ENCODE measurements at regions not wholly inside any gene's neighbourhood (a gene's known extent, or its start where the extent isn't known, plus 50 kb on each side); places are given as distances from the start of the nearest gene placed in this dataset.

DNA sequence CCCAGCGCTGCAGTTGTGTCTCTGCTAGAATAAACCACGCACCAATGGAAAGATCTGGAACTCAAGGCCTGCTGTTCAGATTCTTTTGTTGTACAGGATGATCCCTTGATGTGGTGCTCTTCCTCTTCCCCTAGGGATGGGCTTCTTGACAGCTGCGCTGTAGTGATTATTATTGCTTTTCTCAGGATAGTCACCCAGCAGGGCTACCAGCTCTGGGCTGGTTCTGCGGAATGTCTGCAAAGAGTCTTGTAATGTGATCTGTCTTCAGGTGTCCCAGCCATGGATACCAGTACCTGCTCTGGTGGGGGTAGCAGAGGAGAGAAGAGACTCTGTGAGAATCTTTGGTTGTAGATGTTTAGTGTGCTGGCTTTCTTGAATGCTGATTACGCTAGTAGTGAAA is 974.2 kb downstream of the NSUN3 start:
- no peak for DNase-seq

DNA sequence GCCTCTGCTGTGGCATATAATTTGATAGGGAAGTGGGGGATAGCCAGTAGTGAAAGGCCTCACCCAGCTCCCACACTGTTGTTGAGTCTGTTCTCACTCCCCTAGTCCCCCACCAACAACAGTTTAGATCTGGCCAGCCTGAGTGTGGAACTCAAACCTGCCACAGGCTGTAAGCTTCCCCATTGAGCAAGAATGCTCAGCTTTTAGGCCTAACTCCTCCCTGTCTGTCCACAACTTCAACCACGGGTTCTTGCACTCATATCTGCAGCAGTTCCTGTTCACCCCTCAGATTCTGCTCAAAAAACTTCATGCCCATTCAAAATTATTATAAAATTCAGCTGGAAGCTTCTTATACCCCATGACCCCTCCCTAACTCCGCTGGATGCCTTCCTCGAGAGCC is 975.1 kb downstream of the NSUN3 start:
- DNase-seq = no peak

DNA sequence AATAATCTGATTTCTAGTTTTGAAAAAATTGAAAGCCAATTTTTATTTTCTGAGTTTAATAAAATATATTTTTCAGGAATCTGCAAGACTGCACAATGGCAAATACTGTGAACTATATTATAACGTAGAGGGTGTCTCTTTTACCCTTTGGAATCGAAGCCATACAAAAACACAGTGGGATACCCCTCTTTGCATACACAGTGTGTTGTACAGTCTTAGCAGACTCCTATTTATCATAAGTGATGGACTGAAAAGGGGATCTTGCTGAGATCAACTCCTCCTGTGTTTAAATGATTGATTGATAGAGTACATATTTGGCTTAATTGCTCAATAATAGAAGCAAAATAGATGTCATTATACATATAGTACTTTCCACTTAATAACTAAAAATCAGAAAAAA is 981.2 kb downstream of the NSUN3 start:
- DNase-seq = no peak

DNA sequence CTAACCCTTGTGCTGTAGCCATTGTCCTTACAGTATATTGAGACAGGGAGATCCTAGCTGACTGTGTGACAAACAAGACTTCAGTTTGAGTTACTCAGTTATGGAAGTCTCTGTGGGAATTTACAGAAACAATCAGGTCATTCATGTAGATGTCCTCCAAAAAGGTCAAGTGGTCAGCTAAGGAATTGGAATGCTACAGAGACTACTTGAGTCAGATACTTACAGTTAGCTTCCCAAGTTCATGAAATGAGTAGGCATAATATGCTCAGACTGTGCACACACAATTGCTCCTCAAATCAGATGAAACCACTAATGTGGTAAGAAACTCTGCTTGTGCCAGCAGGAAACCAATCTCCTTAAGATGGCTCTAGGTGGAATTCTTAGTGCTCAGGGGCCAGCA is 985.7 kb downstream of the NSUN3 start:
- DNase-seq = no peak

DNA sequence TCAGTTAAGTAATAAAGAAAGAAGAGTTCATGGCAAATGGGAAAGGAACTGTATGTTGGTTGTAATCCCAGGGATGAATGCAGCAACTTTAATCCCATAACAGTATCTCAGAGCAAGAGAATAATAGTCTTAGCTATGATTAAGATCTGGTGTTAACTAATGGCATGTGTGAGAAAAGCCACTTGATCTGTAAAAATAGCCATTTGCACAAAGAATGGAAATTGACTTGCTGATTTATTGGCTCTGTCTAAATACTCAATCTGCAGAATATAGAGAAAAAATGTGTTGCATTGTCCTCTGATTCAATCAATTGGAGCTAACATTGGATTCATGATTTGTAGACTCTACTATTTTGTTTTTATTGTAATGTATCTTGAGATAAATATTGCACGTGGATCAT is 987.0 kb downstream of the NSUN3 start:
- DNase-seq = no peak

DNA sequence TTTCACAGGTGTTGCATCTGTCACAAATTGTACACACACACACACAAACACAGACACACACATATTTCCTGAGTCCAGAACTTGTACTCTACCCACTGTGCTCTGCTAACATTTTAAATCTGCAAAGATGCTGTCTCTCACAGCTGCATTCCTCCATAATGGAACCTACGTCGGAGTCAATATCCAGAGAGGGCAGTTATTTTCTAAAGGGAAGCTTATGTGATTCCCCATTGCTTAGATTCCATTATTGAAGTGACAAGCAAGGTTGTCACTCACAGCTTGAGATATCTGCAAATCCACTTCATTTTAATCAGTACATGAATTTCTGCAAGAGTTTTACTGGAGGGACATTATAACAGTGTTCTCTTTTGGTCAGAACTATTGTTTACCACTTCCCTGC is 992.4 kb downstream of the NSUN3 start:
- DNase-seq = no peak

DNA sequence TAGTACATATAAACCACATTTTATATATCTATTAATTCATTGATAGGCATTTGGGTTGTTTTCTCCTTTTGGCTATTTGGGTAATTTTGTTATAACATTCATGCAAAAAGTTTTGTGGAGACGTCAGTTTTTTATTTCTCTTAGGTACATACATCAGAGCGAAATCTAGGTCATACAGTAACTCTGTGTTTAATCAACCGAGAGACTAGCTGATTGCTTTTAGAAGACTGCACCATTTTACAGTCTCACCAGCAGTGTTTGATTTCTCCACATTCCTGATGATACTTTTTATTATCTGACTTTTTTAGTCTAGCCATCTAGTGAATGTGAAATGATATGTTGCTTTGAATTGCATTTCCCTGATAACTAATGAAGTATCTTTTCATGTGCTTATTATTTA is 1019.3 kb downstream of the NSUN3 start:
- DNase-seq = no peak

DNA sequence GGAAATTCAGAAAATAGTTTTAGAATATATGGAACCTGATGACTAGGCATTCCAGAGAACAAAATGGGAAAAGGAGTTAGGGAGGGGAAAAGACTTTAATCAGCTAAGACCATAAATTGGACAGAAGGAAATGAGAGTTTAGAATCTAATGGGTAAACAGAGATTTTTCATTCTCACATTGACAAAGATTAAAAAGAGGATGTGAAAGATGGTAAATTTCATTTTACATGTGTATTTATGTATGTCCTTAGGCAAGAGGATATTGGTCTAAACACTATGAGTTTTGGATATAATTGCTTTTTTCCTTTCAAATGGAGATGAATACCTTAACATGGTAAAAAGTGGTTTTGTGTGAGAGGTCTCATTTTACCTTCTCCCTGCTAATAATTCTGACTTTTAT is 1021.9 kb downstream of the NSUN3 start:
- no peak for DNase-seq

DNA sequence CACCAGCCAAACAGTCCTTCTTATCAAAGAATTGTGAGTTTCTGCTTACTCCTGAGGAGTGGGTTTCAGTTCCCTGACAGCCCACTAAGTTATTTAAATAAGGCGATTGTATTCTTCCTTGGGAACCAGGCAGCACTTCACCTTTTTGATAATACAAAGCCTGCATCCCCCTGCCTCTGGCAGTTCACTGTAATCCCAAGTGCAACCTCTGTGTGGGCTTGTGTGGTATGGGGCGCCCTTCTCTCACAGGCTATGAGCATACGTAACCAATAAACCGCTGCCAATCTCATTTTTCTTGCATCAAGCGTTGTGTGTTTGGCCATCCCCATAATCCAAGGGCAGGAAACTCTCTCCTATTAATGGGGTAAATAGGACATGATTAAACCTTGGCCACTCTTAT is 1025.6 kb downstream of the NSUN3 start:
- DNase-seq = no peak

DNA sequence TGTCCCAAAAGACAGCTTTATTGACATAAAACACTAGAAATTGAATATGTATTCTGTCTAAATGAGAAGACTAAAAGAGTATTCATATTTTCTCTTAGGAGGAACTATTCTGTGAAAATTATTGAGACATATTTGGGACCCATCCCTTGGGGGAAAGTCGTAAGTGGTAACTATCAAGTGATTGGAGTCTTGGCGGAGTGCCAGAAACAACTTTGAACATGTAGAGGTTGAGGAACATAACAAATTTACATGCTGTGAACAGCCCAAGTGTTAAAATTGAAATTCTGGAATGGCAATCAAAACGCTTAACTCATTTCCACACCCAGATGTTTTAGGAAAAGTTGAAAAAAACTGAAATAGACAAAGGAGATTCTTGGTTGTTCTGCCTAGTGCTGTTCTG is 1034.6 kb downstream of the NSUN3 start:
- no peak for DNase-seq

DNA sequence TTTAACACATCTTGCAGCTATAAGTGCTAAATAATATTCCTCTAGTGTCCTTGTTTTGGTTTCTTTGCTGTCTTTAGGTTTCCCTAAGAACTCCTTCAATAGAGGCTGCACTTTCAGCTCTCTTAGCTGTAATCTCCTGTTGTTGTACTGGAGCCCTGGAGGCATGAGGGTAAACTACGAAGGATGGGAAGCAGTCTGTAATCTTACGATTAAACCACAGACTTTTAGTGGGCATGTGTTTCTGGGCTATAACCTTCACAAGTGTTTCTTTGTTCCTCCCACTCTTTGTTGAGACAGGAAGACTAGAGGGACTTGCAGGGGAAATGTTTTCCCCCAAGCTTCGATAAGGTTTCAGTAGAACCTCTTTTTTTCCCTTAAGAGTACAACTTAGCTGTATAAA is 1058.1 kb downstream of the NSUN3 start:
- no peak for DNase-seq

DNA sequence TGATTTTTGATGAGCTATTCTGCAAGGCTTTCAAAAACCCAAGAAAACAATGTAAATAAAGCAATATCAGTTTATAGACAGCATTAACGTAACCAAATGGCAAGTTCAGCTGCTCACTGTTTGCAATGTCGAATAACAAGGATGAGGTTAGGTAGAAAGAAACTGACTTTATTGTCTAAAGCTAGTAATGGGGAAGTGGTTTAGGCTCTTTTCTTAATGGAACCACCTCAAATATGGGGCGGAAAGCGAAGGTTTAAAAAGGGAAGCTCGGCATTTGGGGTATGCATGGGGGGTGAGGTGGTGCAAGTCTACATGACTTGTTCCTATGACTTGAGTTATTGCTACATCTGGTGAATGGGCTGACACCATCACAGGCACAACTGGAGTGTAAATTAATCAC is 1060.2 kb downstream of the NSUN3 start:
- DNase-seq = no peak

DNA sequence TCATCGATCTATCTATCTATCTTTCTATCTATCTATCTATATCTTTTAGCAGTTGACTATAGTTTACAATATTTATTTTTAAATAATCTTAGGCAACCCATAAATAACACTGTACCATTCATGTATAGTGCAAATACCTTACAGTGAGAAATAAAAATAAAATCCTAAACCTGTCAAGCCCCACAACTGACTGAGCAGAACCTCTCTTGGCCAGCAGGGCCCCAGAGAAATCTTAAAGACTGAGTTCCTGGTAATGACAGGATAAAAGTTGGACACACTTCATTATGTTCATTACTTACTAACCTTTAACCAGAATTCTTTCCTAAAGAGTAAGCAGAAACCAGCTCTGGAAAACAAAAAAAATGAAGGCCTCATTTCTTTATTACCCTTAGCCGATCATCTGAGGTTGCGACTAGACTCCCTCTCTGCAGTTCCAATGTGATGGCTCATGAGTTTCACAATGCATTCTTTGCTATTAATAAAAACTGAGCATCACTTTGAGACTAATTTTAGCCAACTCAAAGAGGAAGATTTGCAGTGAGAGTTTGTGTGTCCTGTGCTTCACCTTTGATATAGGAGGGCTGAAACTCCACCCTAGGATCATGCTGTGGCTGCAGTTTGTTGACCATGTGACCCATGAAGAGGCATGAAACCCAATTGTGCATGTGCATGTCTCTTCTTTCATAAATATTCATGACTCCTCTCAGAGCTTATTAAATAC is 1072.0 kb downstream of the NSUN3 start:
- DNase-seq = no peak

DNA sequence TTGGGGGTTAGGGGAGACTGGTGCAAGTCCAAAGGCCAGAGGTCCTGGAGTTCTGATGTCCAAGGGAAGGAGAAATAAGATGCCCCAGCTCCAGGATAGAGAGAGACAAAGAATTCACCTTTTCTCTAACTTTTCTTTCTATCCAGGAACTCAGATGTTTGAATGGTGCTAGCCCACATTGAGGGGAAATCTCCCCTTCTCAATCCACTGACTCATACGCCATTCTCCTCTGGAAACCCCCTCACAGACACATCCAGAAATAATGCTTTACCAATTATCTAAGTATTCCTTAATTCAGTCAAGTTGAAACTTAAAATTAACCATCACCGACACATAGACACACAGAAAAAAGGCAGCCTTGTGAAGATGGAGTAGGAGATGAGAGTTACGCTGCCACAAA is 1085.2 kb downstream of the NSUN3 start:
- DNase-seq = no peak

DNA sequence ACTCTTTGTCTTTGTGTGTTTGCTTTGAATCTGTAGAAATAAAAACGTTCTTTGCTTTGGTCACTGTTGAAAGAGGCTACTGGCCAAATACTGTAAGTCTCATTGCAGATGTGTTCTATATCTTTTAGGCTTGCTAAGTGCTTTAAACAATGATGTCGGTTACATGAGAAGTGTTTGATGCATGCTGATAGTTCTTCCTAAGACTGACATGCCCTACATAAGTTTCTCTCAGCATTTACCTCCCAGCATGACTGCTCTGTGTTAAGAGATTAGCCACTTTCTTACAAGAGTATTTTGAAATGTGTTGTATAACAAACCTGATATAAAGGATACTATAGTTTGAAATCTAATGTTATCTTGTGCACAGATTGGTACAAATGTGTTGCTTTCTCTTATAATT is 1088.7 kb downstream of the NSUN3 start:
- DNase-seq = no peak

DNA sequence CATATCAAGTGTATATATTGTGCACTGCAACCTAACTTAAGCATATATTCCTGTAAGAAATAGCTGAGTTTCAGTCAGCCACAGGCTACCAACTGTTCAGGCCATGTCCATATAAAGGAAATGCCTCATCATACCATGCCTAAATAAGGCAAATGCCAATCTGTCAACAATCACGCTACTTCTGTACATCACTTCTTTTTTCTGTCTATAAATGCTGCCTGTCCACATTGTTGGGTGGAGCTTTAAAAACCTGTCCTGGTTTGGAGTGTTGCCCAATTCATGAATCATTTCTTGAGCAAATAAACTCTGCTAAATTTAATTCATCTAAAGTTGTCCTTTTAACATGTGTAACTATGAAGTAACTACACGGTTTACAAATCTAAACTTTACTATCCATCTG is 1091.9 kb downstream of the NSUN3 start:
- DNase-seq = no peak

DNA sequence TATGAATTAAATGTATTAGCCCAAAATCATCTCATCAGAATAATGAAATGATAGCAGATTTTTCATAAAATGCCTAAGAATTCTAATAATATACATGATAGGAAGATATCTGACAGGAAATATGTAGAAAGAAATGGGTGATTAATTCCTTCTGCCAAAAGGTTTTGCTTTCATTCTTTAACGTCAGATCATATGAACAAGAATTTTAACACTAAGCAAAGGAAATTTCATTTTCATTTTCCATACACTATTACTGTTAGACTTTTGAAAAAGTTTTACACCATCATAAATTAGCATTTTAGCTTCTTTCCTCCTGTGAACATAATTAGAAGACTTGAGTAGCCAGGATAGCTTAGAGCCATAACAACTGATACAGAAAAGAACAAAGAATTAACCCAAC is 1099.9 kb downstream of the NSUN3 start:
- DNase-seq = no peak

DNA sequence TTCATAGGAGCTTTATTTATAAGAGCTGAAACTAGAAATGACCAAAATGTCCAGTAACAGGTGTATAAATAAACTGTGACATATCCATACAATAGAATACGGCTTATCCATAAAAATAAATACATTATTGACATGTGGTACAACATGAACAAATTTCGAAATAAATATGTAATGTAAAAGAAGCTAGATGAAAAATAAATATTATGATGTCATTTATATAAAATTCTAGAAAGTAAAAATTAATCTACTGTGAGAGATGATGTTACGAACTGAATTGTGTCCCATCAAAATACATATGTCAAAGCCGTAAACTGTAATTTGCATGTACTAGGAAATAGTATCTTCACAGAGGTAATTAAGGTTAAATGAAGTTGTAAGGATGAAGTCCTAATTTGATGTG is 1104.9 kb downstream of the NSUN3 start:
- no peak for DNase-seq

DNA sequence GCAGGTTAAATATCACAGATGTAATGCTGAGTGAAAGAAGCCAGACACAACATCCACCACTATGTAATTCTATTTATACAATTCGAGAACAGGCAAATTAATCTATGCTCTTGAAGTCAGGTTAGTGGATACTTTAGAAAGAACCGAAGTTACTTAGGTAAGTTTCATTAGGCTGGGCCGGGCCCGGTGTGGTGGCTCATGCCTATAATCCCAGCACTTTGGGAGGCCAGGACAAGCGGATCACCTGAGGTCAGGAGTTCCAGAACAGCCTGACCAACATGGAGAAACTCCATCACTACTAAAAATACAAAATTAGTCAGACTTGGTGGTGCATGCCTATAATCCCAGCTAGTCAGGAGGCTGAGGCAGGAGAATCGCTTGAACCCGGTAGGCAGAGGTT is 1105.7 kb downstream of the NSUN3 start:
- DNase-seq = no peak

DNA sequence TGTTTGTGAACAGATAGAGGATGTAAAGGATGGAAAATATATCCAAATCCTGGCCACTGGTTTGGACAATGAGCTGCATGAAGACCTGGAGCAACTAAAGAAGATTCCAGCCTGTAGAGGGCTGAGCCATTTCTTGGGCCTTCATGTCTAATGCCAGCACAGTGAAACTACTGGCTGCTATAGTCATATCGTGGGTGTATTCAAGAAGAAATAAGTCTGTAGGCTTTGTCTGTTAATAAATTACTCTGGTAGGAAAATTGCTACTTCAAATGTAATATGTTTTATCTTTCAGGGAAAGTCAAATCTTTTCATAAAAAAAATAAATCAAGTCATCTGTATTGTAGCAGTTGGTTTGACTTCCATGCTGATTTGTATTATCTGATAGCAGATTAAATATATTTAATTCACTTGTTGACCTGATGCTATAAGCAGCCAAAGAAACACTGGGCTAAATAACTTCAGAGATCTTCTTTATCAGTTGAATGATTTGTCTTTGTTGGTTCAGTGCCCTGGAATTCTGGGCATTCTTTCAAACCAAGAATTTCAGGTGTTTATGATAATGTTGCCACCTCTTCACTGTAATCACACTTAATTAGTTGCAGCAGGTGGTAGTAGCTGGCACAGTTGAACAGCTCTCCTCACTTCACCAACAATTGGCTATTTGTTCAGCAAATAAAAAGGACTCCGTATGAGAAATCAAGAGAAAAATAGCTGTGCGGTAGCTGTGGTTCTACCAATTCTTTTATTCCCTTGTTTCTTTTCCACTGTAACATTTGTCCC is 1109.5 kb downstream of the NSUN3 start:
- no peak for DNase-seq

DNA sequence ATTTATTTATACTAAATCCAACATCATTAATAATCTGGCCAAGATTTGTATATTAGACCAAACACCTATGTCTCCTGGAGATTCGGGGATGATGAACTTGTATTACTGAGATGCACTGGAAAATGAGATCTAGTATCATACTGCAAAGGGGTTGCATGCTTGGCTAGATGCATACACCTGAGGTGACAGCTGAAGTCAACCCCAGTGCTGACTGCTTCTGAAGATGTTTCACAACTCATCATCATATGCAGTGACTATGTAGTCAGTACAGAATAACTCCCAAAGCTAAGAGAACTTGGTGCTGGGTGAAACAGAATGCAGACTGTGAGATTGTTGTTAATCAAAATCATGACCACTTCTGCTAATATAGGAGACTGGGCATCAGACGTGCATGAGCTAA is 1114.2 kb downstream of the NSUN3 start:
- no peak for DNase-seq

DNA sequence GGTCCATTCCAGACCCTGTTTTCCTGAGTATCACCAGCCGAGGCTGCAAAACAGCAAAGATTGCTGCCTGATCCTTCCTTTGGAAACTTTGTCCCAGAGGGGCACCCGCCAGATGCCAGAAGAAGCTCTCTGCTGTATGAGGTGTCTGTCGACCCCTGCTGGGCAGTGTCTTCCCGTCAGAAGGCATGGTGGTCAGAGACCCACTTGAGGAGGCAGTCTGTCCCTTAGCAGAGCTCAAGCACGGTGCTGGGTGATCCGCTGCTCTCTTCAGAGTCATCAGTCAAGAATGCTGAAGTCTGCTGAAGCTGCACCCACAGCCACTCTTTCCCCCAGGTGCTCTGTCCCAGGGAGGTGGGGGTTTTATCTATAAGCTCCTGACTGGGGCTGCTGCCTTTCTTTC is 1121.2 kb downstream of the NSUN3 start:
- no peak for DNase-seq

DNA sequence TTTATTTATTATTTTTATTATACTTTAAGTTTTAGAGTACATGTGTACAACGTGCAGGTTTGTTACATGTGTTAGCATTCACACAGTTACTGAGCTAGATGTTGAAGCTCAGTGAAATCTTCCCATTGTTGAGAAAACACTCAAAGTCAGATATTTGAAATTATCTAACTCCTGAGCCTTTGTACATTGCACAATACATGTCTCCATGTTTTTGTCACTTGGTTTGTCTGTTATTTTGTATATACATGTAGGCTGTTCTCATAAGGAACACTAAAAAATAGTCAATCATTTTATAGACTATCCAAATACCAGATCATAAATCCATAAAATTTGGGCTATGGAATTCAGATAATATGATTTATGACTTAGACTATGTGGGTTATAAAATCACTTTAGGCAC is 1126.5 kb downstream of the NSUN3 start:
- no peak for DNase-seq

DNA sequence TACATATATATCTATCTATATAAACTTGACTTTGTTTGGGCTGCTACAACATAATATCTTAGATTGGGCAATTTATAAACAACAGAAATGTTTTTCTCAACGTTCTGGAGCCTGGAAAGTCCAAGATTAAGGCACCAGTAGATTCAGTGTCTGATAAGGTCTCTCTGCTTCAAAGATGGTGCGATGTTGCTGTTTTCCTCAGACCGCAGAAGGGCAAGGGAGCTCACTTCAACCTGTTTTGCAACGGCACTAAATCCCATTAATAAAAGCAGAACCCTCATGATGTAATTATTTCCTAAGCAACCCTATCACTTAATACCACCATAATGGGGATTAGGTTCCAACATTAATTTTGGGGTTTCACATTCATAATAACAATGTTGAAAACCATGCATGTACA is 1134.8 kb downstream of the NSUN3 start:
- DNase-seq = no peak

DNA sequence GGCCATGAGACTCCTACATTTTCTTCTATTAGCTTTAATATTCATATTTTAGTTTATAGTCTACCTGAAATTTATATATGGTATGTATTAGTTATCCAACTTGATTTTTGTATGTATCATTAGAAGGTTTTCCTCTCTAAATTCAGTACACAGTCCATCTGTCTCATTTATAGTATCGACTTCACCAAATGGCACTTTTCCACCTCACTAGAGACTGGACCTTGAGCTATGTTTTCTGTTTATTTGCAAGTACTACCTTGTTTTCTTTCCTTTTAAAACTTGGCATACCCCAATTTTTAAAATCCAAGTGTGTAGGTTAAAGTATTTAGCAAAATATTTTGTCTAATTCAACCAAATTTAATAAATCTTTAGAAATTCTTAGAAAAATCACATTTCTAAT is 1137.5 kb downstream of the NSUN3 start:
- DNase-seq = no peak

Data from GF-D8 (cell line).